ENCODE measurements at regions not wholly inside any gene's neighbourhood (a gene's known extent, or its start where the extent isn't known, plus 50 kb on each side); places are given as distances from the start of the nearest gene placed in this dataset.
"Not testable (repeated sequence)": the region's sequence is repeated elsewhere in the genome, so short reads cannot be mapped to it uniquely, and the experiment has no call there.

- Mint-ChIP-seq H3K27me3 (ENCODE audit: unreplicated experiment) (peaks cover 28% of the 10 kb centered on the region), H3K9me3 (ENCODE audit: unreplicated experiment) (no peaks in the 10 kb centered on the region), H3K4me1 (ENCODE audit: unreplicated experiment) (peaks cover 8% of the 10 kb centered on the region), H3K4me3 (ENCODE audit: unreplicated experiment) (no peak overlapping the region), H3K27ac (ENCODE audit: unreplicated experiment) (no peak overlapping the region), H3K36me3 (ENCODE audit: unreplicated experiment) (no peaks in the 10 kb centered on the region)
- DNase-seq (ENCODE audit: extremely low spot score, unreplicated experiment), result no peak
- no peak for TF ChIP-seq CTCF (IDR thresholded peaks at IDR 0.05)
Measured at GRCh38 chr6:82553863-82554531, 190.4 kb downstream of the TPBG start.

GRCh38 chr6:82554666-82555065 lies 191.0 kb downstream of the TPBG start:
- Mint-ChIP-seq H3K9me3 (ENCODE audit: unreplicated experiment) (no peaks in the 10 kb centered on the region), H3K4me1 (ENCODE audit: unreplicated experiment) (peaks cover 8% of the 10 kb centered on the region), H3K27me3 (ENCODE audit: unreplicated experiment) (peaks cover 28% of the 10 kb centered on the region), H3K27ac (ENCODE audit: unreplicated experiment) (no peak overlapping the region), H3K4me3 (ENCODE audit: unreplicated experiment) (no peak overlapping the region), H3K36me3 (ENCODE audit: unreplicated experiment) (no peaks in the 10 kb centered on the region)
- DNase-seq (ENCODE audit: extremely low spot score, unreplicated experiment), result no peak
- no peak for TF ChIP-seq CTCF (IDR thresholded peaks at IDR 0.05)

- Mint-ChIP-seq H3K36me3 (ENCODE audit: unreplicated experiment) (no peaks in the 10 kb centered on the region), H3K27ac (ENCODE audit: unreplicated experiment) (no peak overlapping the region), H3K4me1 (ENCODE audit: unreplicated experiment) (peaks cover 8% of the 10 kb centered on the region), H3K9me3 (ENCODE audit: unreplicated experiment) (no peaks in the 10 kb centered on the region), H3K27me3 (ENCODE audit: unreplicated experiment) (peaks cover 27% of the 10 kb centered on the region), H3K4me3 (ENCODE audit: unreplicated experiment) (no peak overlapping the region)
- DNase-seq (ENCODE audit: extremely low spot score, unreplicated experiment), result no peak
- TF ChIP-seq CTCF (IDR thresholded peaks at IDR 0.05), result no peak
Measured at GRCh38 chr6:82555801-82556200, 192.2 kb downstream of the TPBG start.

- not testable (repeated sequence) for H3K27ac Mint-ChIP-seq (ENCODE audit: unreplicated experiment); H3K4me3 Mint-ChIP-seq (ENCODE audit: unreplicated experiment)
Measured at GRCh38 chr6:82558531-82558930, 194.9 kb downstream of the TPBG start.

GRCh38 chr6:82567621-82568020 lies 204.0 kb downstream of the TPBG start:
- Mint-ChIP-seq H3K9me3 (ENCODE audit: unreplicated experiment) (no peaks in the 10 kb centered on the region), H3K4me1 (ENCODE audit: unreplicated experiment) (peaks cover 41% of the 10 kb centered on the region), H3K27ac (ENCODE audit: unreplicated experiment) (no peak overlapping the region), H3K4me3 (ENCODE audit: unreplicated experiment) (no peak overlapping the region), H3K27me3 (ENCODE audit: unreplicated experiment) (peaks cover 7% of the 10 kb centered on the region), H3K36me3 (ENCODE audit: unreplicated experiment) (no peaks in the 10 kb centered on the region)
- no peak for DNase-seq (ENCODE audit: extremely low spot score, unreplicated experiment)
- TF ChIP-seq CTCF (IDR thresholded peaks at IDR 0.05), result no peak

More at GRCh38 chr6:82558531-82558930, 194.9 kb downstream of the TPBG start:
- H3K27me3 Mint-ChIP-seq (ENCODE audit: unreplicated experiment), result peaks cover 24% of the 10 kb centered on the region
- not testable (repeated sequence) for H3K36me3 Mint-ChIP-seq (ENCODE audit: unreplicated experiment); H3K4me1 Mint-ChIP-seq (ENCODE audit: unreplicated experiment); DNase-seq (ENCODE audit: extremely low spot score, unreplicated experiment); H3K9me3 Mint-ChIP-seq (ENCODE audit: unreplicated experiment)
